EH (cell line): ENCODE measurements at regions not wholly inside any gene's neighbourhood (a gene's known extent, or its start where the extent isn't known, plus 50 kb on each side); places are given as distances from the start of the nearest gene placed in this dataset.

Source experiments
- DNase-seq: peaks from one replicate; pipeline ENCODE4 v3.0.0-alpha.2; 2015; ENCODE audit warnings: low read depth

GRCh38 chr10:44326474-44327030, 58.3 kb downstream of the CXCL12 start:
- DNase-seq = no peak

- DNase-seq = no peak
These were observed 59.1 kb downstream of the CXCL12 start for GRCh38 chr10:44325596-44326307.

GRCh38 chr10:44325157-44325556, 59.7 kb downstream of the CXCL12 start:
- DNase-seq = no peak

- DNase-seq = no peak
These were observed 61.1 kb downstream of the CXCL12 start for GRCh38 chr10:44323838-44324237.

- DNase-seq = peak; percentile 16
These were observed 62.8 kb downstream of the CXCL12 start for GRCh38 chr10:44322137-44322536.

GRCh38 chr10:44320756-44321155, 64.1 kb downstream of the CXCL12 start:
- DNase-seq = no peak

GRCh38 chr10:44317856-44318255, 67.0 kb downstream of the CXCL12 start:
- no peak for DNase-seq

- DNase-seq = no peak
These were observed 68.0 kb downstream of the CXCL12 start for GRCh38 chr10:44316922-44317215.

GRCh38 chr10:44316187-44316921, 68.5 kb downstream of the CXCL12 start:
- peak; percentile 9 for DNase-seq

- no peak for DNase-seq
These were observed 70.0 kb downstream of the CXCL12 start for GRCh38 chr10:44314802-44315460.

- no peak for DNase-seq
These were observed 71.1 kb downstream of the CXCL12 start for GRCh38 chr10:44313761-44314165.

GRCh38 chr10:44312401-44312800, 72.5 kb downstream of the CXCL12 start:
- no peak for DNase-seq

GRCh38 chr10:44311563-44312051, 73.3 kb downstream of the CXCL12 start:
- DNase-seq = no peak

GRCh38 chr10:44310762-44311562, 73.9 kb downstream of the CXCL12 start:
- DNase-seq = peak; percentile 83

- DNase-seq = no peak
These were observed 74.7 kb downstream of the CXCL12 start for GRCh38 chr10:44309939-44310761.

GRCh38 chr10:44309361-44309760, 75.5 kb downstream of the CXCL12 start:
- DNase-seq = no peak

GRCh38 chr10:44308935-44309334, 76.0 kb downstream of the CXCL12 start:
- no peak for DNase-seq

GRCh38 chr10:44307691-44308090, 77.2 kb downstream of the CXCL12 start:
- no peak for DNase-seq

GRCh38 chr10:44306762-44307161, 78.1 kb downstream of the CXCL12 start:
- peak; percentile 30 for DNase-seq

GRCh38 chr10:44306147-44306710, 78.7 kb downstream of the CXCL12 start:
- peak; percentile 90 for DNase-seq
